Mucosa of rectum (tissue), 2 donors: ENCODE measurements at regions not wholly inside any gene's neighbourhood (a gene's known extent, or its start where the extent isn't known, plus 50 kb on each side); places are given as distances from the start of the nearest gene placed in this dataset.

ENCODE experiments used
- H3K27ac ChIP-seq, 2 donors: one replicate each; pipeline ENCODE4 v1.7.0; 2013; ENCODE audit warnings: inconsistent platforms in 2 of 2, low read depth in 2 of 2, low read length in 2 of 2
- H3K27me3 ChIP-seq, 2 donors: one replicate each; pipeline ENCODE4 v1.7.0; 2013; ENCODE audit warnings: low read length in 2 of 2; ENCODE audit not compliant: control insufficient read depth in 2 of 2, insufficient read depth in 2 of 2
- H3K36me3 ChIP-seq, 2 donors: one replicate each; pipeline ENCODE4 v1.7.0; 2013; ENCODE audit warnings: low read length in 2 of 2; ENCODE audit not compliant: control insufficient read depth in 2 of 2, insufficient read depth in 2 of 2
- H3K4me1 ChIP-seq, 2 donors: one replicate each; pipeline ENCODE4 v1.7.0; 2013; ENCODE audit warnings: low read length in 2 of 2, mild to moderate bottlenecking in 1 of 2; ENCODE audit not compliant: control insufficient read depth in 2 of 2, insufficient read depth in 2 of 2
- H3K4me3 ChIP-seq, 2 donors: one replicate each; pipeline ENCODE4 v1.7.0; 2013; ENCODE audit warnings: low read length in 2 of 2
- H3K9ac ChIP-seq, 2 donors: one replicate each; pipeline ENCODE4 v1.7.0; 2013; ENCODE audit warnings: low read length in 2 of 2, low read depth in 1 of 2, mild to moderate bottlenecking in 1 of 2
- H3K9me3 ChIP-seq, 2 donors: one replicate each; pipeline ENCODE4 v1.7.0; 2013; ENCODE audit warnings: low read length in 2 of 2; ENCODE audit not compliant: control insufficient read depth in 2 of 2
- donor health status: healthy.
- donor health status: Normal muscosa, but diverticular disease.

GRCh38 chr10:78758176-78758575, 310.6 kb upstream of the ZMIZ1 start:
- H3K36me3 ChIP-seq = no peaks in the 10 kb centered on the region
- no peak overlapping the region for H3K27ac ChIP-seq
- H3K4me1 ChIP-seq = no peaks in the 10 kb centered on the region
- H3K9me3 ChIP-seq = no peaks in the 10 kb centered on the region
- peaks cover 3 to 4% of the 10 kb centered on the region in 2 donors for H3K27me3 ChIP-seq
- no peak overlapping the region for H3K4me3 ChIP-seq
- no peak overlapping the region for H3K9ac ChIP-seq

- no peaks in the 10 kb centered on the region for H3K27me3 ChIP-seq
- H3K9me3 ChIP-seq = no peaks in the 10 kb centered on the region
- H3K36me3 ChIP-seq = no peaks in the 10 kb centered on the region
- no peak overlapping the region for H3K27ac ChIP-seq
- H3K4me1 ChIP-seq = no peaks in the 10 kb centered on the region
- no peak overlapping the region for H3K4me3 ChIP-seq
- H3K9ac ChIP-seq = no peak overlapping the region
Observed at GRCh38 chr10:78759456-78760120, 309.2 kb upstream of the ZMIZ1 start.

GRCh38 chr10:78760463-78761310, 308.1 kb upstream of the ZMIZ1 start:
- H3K9ac ChIP-seq = no peak overlapping the region
- no peak overlapping the region for H3K4me3 ChIP-seq
- no peaks in the 10 kb centered on the region for H3K9me3 ChIP-seq
- H3K36me3 ChIP-seq = no peaks in the 10 kb centered on the region
- no peaks in the 10 kb centered on the region for H3K27me3 ChIP-seq
- H3K27ac ChIP-seq = no peak overlapping the region
- H3K4me1 ChIP-seq = no peaks in the 10 kb centered on the region

GRCh38 chr10:78761311-78761781, 307.4 kb upstream of the ZMIZ1 start:
- Histone ChIP-seq H3K9ac (no peak overlapping the region), H3K27me3 (no peaks in the 10 kb centered on the region), H3K9me3 (no peaks in the 10 kb centered on the region), H3K4me3 (no peak overlapping the region), H3K4me1 (no peaks in the 10 kb centered on the region), H3K36me3 (no peaks in the 10 kb centered on the region), H3K27ac (no peak overlapping the region)

- Histone ChIP-seq H3K4me3 (no peak overlapping the region), H3K9ac (no peak overlapping the region), H3K36me3 (no peaks in the 10 kb centered on the region), H3K4me1 (no peaks in the 10 kb centered on the region), H3K27me3 (no peaks in the 10 kb centered on the region), H3K27ac (no peak overlapping the region), H3K9me3 (no peaks in the 10 kb centered on the region)
Observed at GRCh38 chr10:78762086-78762630, 306.6 kb upstream of the ZMIZ1 start.

- Histone ChIP-seq H3K27me3 (no peaks in the 10 kb centered on the region), H3K4me3 (no peak overlapping the region), H3K36me3 (no peaks in the 10 kb centered on the region), H3K4me1 (no peaks in the 10 kb centered on the region), H3K27ac (no peak overlapping the region), H3K9me3 (no peaks in the 10 kb centered on the region), H3K9ac (no peak overlapping the region)
Observed at GRCh38 chr10:78763234-78763633, 305.5 kb upstream of the ZMIZ1 start.

GRCh38 chr10:78763651-78764395, 304.9 kb upstream of the ZMIZ1 start:
- Histone ChIP-seq H3K9ac (no peak overlapping the region), H3K4me3 (no peak overlapping the region), H3K27ac (no peak overlapping the region), H3K4me1 (no peaks in the 10 kb centered on the region), H3K9me3 (no peaks in the 10 kb centered on the region), H3K36me3 (no peaks in the 10 kb centered on the region), H3K27me3 (no peaks in the 10 kb centered on the region)

- H3K27me3 ChIP-seq = no peaks in the 10 kb centered on the region
- no peaks in the 10 kb centered on the region for H3K4me1 ChIP-seq
- no peaks in the 10 kb centered on the region for H3K36me3 ChIP-seq
- H3K9me3 ChIP-seq = no peaks in the 10 kb centered on the region
- no peak overlapping the region for H3K4me3 ChIP-seq
- no peak overlapping the region for H3K27ac ChIP-seq
- no peak overlapping the region for H3K9ac ChIP-seq
Observed at GRCh38 chr10:78764436-78764835, 304.3 kb upstream of the ZMIZ1 start.

GRCh38 chr10:78764846-78765430, 303.8 kb upstream of the ZMIZ1 start:
- Histone ChIP-seq H3K27me3 (no peaks in the 10 kb centered on the region), H3K27ac (no peak overlapping the region), H3K9ac (no peak overlapping the region), H3K36me3 (no peaks in the 10 kb centered on the region), H3K4me3 (no peak overlapping the region), H3K9me3 (no peaks in the 10 kb centered on the region), H3K4me1 (no peaks in the 10 kb centered on the region)
